HEK293 (cell line): ENCODE measurements at regions not wholly inside any gene's neighbourhood (a gene's known extent, or its start where the extent isn't known, plus 50 kb on each side); places are given as distances from the start of the nearest gene placed in this dataset.

Experiments used
- CTCF ChIP-seq: fragments of 450-650 bp; formaldehyde crosslinking; IDR thresholded peaks from 2 replicates; pipeline ENCODE4 v1.5.1; 2016; ENCODE audit warnings: missing biosample characterization, missing genetic modification characterization
- GLIS2 ChIP-seq: fragments of 450-650 bp; formaldehyde crosslinking; IDR thresholded peaks from 2 replicates; pipeline ENCODE4 v1.5.1; 2016; ENCODE audit warnings: missing biosample characterization, missing genetic modification characterization
- REST ChIP-seq: fragments of 450-650 bp; formaldehyde crosslinking; IDR thresholded peaks from 2 replicates; pipeline ENCODE4 v1.5.1; 2016; ENCODE audit warnings: missing biosample characterization, missing genetic modification characterization
- ZNF133 ChIP-seq: fragments of 450-650 bp; formaldehyde crosslinking; IDR thresholded peaks from 2 replicates; pipeline ENCODE4 v1.5.1; 2016; ENCODE audit warnings: missing biosample characterization, missing genetic modification characterization
- ZNF837 ChIP-seq: fragments of 450-650 bp; formaldehyde crosslinking; IDR thresholded peaks from 2 replicates; pipeline ENCODE4 v1.5.1; 2016; ENCODE audit warnings: missing biosample characterization, missing genetic modification characterization

- TF ChIP-seq GLIS2 (tag by site-specific recombination) (no peak), CTCF (tag by site-specific recombination) (no peak), ZNF837 (tag by site-specific recombination) (no peak), REST (tag by site-specific recombination) (no peak), ZNF133 (tag by site-specific recombination) (no peak)
Measured at GRCh38 chr22:22348815-22349454, 104.3 kb downstream of the VPREB1 start.
